RWPE1 (cell line): ENCODE measurements at regions not wholly inside any gene's neighbourhood (a gene's known extent, or its start where the extent isn't known, plus 50 kb on each side); places are given as distances from the start of the nearest gene placed in this dataset.
"Not testable (repeated sequence)": the region's sequence is repeated elsewhere in the genome, so short reads cannot be mapped to it uniquely, and the experiment has no call there.

Experiments used
- CTCF ChIA-PET: fragments of 350-600 bp; sonication (Branson Sonifier 250); formaldehyde crosslinking; extraction: SDS; loops from one replicate; lab custom pipeline; 2021; lab: Yijun Ruan, JAX
- POLR2A ChIA-PET: fragments of 400-600 bp; formaldehyde crosslinking; extraction: SDS; loops from one replicate; lab custom pipeline; 2020; ENCODE audit warnings: antibody characterized with exemption; ENCODE audit not compliant: low non-redundant PET; lab: Yijun Ruan, JAX
- DNase-seq: peaks from one replicate; pipeline ENCODE4 v3.0.0; 2012; ENCODE audit warnings: low spot score
- H3K27ac ChIP-seq: fragments of 450-650 bp; 2 replicates; pipeline ENCODE4 v1.5.1; 2017
- TF ChIP-seq, protein P1 (sequence below): fragments of 450-650 bp; conservative IDR thresholded peaks from 2 replicates; pipeline ENCODE4 v1.5.1; 2017; ENCODE audit warnings: low read depth, mild to moderate bottlenecking

- TF ChIP-seq, protein P1, sequence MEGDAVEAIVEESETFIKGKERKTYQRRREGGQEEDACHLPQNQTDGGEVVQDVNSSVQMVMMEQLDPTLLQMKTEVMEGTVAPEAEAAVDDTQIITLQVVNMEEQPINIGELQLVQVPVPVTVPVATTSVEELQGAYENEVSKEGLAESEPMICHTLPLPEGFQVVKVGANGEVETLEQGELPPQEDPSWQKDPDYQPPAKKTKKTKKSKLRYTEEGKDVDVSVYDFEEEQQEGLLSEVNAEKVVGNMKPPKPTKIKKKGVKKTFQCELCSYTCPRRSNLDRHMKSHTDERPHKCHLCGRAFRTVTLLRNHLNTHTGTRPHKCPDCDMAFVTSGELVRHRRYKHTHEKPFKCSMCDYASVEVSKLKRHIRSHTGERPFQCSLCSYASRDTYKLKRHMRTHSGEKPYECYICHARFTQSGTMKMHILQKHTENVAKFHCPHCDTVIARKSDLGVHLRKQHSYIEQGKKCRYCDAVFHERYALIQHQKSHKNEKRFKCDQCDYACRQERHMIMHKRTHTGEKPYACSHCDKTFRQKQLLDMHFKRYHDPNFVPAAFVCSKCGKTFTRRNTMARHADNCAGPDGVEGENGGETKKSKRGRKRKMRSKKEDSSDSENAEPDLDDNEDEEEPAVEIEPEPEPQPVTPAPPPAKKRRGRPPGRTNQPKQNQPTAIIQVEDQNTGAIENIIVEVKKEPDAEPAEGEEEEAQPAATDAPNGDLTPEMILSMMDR, result no peak
- no peak for DNase-seq
- ChIA-PET POLR2A (no interaction called here), CTCF (interaction anchor here (0.6 kb wide), 1 partner anchor 22 kb away, joined by 4 read pairs; no protein-coding TSS in a partner anchor)
- H3K27ac ChIP-seq, result no peak overlapping the region
Measured at GRCh38 chr4:26237916-26238315, 82.9 kb upstream of the RBPJ start.

- ChIA-PET CTCF (no interaction called here), POLR2A (no interaction called here)
- H3K27ac ChIP-seq, result no peak overlapping the region
- DNase-seq, result no peak
- TF ChIP-seq, protein P1, result no peak
Measured at GRCh38 chr4:26238426-26238777, 82.4 kb upstream of the RBPJ start.

DNA sequence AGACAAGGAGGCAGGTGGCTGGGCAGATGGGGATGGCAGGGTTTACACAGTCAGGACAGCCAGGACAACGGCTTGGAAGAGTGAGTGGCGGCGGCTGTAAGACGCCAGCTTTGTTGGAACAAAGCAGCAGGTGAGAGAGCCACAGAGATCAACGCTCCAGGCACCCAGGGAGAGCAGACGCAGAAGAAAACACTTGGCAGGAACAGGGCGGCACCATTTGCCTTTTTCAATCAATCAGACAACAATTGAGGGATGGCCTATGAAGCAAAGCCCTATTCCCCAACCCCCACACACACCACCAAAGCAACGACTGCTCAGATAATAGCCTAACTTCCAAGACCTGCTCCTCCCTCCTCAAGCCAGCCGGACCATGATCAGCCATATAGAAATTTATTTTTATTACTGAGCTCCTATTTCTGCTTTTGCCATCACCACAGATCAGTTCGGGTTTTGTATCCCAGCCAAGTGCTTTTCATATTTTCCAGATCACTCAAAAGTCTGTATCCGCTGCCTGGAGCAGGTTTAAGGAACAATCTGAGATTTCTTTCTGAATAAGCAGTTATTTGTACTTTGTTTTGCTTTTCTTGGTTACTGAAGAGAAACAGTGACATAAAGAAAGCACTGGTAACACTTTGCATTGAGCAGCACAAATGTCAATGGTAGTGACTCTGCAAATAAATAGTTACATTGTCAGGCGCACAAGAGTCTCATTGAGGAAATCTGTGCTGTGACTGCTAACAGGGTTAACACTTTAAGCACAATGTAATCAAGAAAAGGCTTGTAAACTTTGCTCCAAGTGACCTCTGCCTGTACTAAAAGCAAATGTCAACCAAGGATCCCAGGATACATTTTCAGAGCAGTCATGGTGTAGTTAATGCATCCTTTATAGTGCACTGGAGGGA lies 81.8 kb upstream of the RBPJ start:
- POLR2A ChIA-PET, result no interaction called here
- TF ChIP-seq, protein P1, result no peak
- CTCF ChIA-PET, result no interaction called here
- DNase-seq, result no peak
- H3K27ac ChIP-seq, result no peak overlapping the region

- TF ChIP-seq, protein P1, result no peak
- CTCF ChIA-PET, result no interaction called here
- POLR2A ChIA-PET, result no interaction called here
- no peak overlapping the region for H3K27ac ChIP-seq
- DNase-seq, result no peak
Measured at GRCh38 chr4:26239801-26240200, 81.0 kb upstream of the RBPJ start.

DNA sequence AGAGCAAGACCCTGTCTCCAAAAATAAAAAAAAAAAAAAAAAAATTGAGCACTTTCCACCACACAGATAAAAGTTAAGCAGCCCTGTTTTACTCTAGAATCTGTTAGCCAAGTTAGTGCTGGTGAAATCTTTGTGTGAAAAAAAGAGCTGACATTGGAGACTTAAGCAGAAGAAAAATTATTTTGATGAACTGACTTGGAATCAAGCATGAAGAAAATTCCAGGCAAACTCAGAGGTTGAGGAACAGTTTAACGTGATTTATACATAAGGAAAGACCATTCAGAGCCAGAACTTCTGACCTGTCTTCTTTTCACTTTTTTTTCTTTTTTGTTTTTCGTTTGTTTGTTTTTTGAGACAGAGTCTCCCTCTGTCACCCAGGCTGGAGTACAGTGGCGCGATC lies 79.6 kb upstream of the RBPJ start:
- ChIA-PET POLR2A (no interaction called here), CTCF (no interaction called here)
- H3K27ac ChIP-seq, result no peak overlapping the region
- TF ChIP-seq, protein P1, result no peak
- no peak for DNase-seq

DNA sequence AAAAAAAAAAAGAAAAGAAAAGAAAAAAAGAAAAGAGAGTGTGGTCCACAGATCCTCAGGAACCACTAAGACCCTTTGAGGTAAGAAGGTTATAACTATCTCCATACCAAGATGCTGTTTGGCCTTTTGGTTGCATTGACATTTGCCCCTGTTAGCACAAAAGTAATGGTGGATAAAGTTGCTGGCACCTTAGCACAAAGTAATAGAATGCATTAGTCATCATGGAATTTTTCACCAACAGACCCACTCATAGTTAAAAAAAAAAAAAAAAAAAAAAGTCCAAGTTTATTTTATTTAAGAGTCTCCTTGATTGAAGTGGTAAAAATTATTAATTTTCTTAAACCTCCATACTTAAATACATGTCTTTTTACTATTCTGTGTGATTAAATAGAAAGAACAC lies 78.4 kb upstream of the RBPJ start:
- ChIA-PET CTCF (no interaction called here), POLR2A (no interaction called here)
- peak; percentile 13 for DNase-seq
- H3K27ac ChIP-seq, result no peak overlapping the region
- TF ChIP-seq, protein P1, result no peak

DNA sequence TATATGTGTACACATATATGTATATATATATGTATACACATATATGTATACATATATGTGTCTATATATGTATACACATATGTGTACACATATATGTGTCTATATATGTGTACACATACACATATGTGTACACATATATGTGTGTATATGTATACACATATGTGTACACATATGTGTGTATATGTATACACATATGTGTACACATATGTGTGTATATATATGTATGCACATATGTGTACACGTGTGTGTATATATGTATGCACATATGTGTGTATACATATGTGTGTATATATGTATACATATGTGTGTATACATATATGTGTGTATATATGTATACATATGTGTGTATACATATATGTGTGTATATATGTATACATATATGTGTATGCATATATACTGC lies 76.7 kb upstream of the RBPJ start:
- CTCF ChIA-PET, DNase-seq, POLR2A ChIA-PET, H3K27ac ChIP-seq: not testable (repeated sequence)
